Adrenal gland (tissue), 9 donors: ENCODE measurements at regions not wholly inside any gene's neighbourhood (a gene's known extent, or its start where the extent isn't known, plus 50 kb on each side); places are given as distances from the start of the nearest gene placed in this dataset.

Experiments
- DNase-seq, 7 donors: peaks; one replicate each; pipeline ENCODE4 v3.0.0-alpha.2; 2019 to 2020
- H3K27ac ChIP-seq, 5 donors: fragments of 200-600 bp; sonication (generic) in 4 of 5; 1 replicate in 3 of 5; 2 replicates in 2 of 5; pipeline versions ENCODE4 v1.5.1 to v1.8.0; 2016 to 2020; ENCODE audit warnings: mild to moderate bottlenecking in 1 of 5
- H3K27me3 ChIP-seq: fragments of 200-600 bp; 2 replicates; pipeline ENCODE4 v1.8.0; 2021
- H3K36me3 ChIP-seq, 2 donors: fragments of 200-600 bp; replicated peaks in 1 of 2; 1 replicate in 1 of 2; 2 replicates in 1 of 2; pipeline versions ENCODE4 v1.5.1 to v1.8.0; 2018 to 2022
- H3K4me1 ChIP-seq, 2 donors: fragments of 200-600 bp; replicated peaks in 1 of 2; 1 replicate in 1 of 2; 2 replicates in 1 of 2; pipeline versions ENCODE4 v1.5.1 to v1.8.0; 2018 to 2021
- H3K4me3 ChIP-seq, 4 donors: fragments of 200-600 bp; sonication (generic) in 3 of 4; one replicate each; pipeline ENCODE4 v1.5.1; 2016 to 2018
- H3K9me3 ChIP-seq, 3 donors: fragments of 200-600 bp; sonication (generic) in 1 of 3; replicated peaks in 1 of 3; 1 replicate in 2 of 3; 2 replicates in 1 of 3; pipeline versions ENCODE4 v1.5.1 to v1.8.0; 2016 to 2021
- POLR2A ChIP-seq, 2 donors: fragments of 450-650 bp; IDR thresholded peaks; one replicate each; pipeline ENCODE4 v1.6.1; 2017; ENCODE audit warnings: antibody characterized with exemption in 2 of 2, mild to moderate bottlenecking in 2 of 2, moderate library complexity in 1 of 2
- WGBS, 4 donors: extraction: QIAGEN DNeasy Blood & Tissue Kit in 2 of 4; methylation state at CpG; one replicate each; pipeline versions ENCODE4 v1.1.5 to v1.1.7; 2013 to 2017; 5-methylcytosine and 5-hydroxymethylcytosine counted together
- intact Hi-C, 2 donors: fragments of 100-400 bp; cut with DNase I; formaldehyde crosslinking; loops; one replicate each; pipeline versions ENCODE4 v1.14.1 to v1.15.0; 2022 to 2023
- TF ChIP-seq, protein P1 (sequence below), 6 experiments: fragments of 450-650 bp in 4 of 6; fragments of 200-600 bp in 2 of 6; sonication (generic) in 1 of 6; IDR thresholded peaks; 1 replicate in 5 of 6; 2 replicates in 1 of 6; pipeline versions ENCODE4 v1.5.1 to v1.8.0; 2016 to 2021; ENCODE audit warnings: antibody characterized with exemption in 6 of 6, mild to moderate bottlenecking in 2 of 6, moderate library complexity in 1 of 6
- donor health status: healthy with polysubstance abuse.
- donor health status: Bipolar disorder and iron deficiency.
- donor health status: DM: yes; HTN: yes; CAD: no.
- donor health status: DM: no; HTN: no; CAD: no.
- donor health status: DM: no; HTN: no; CAD: no.

GRCh38 chr9:78443946-78444345, 147.0 kb downstream of the PSAT1 start:
- Histone ChIP-seq H3K4me1 (peaks cover 0 to 7% of the 10 kb centered on the region in 2 donors), H3K36me3 (no peaks in the 10 kb centered on the region), H3K27ac (no peak overlapping the region), H3K27me3 (no peaks in the 10 kb centered on the region), H3K9me3 (no peaks in the 10 kb centered on the region), H3K4me3 (no peak overlapping the region)
- TF ChIP-seq, protein P1, sequence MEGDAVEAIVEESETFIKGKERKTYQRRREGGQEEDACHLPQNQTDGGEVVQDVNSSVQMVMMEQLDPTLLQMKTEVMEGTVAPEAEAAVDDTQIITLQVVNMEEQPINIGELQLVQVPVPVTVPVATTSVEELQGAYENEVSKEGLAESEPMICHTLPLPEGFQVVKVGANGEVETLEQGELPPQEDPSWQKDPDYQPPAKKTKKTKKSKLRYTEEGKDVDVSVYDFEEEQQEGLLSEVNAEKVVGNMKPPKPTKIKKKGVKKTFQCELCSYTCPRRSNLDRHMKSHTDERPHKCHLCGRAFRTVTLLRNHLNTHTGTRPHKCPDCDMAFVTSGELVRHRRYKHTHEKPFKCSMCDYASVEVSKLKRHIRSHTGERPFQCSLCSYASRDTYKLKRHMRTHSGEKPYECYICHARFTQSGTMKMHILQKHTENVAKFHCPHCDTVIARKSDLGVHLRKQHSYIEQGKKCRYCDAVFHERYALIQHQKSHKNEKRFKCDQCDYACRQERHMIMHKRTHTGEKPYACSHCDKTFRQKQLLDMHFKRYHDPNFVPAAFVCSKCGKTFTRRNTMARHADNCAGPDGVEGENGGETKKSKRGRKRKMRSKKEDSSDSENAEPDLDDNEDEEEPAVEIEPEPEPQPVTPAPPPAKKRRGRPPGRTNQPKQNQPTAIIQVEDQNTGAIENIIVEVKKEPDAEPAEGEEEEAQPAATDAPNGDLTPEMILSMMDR (IDR thresholded peaks at IDR 0.05) = no peak
- no peak for TF ChIP-seq POLR2A (IDR thresholded peaks at IDR 0.05)
- DNase-seq = no peak
- WGBS, 4 donors = 64 to 81% (median 74%) methylated on average over 7 of the region's 7 CpGs
- intact Hi-C loops = no loop called here

GRCh38 chr9:78448960-78449673, 152.2 kb downstream of the PSAT1 start:
- WGBS, 4 donors = 67 to 76% (median 71%) methylated on average over 8 of the region's 8 CpGs
- no peak overlapping the region for H3K27ac ChIP-seq
- intact Hi-C loops = no loop called here
- H3K4me1 ChIP-seq = no peaks in the 10 kb centered on the region
- TF ChIP-seq POLR2A (IDR thresholded peaks at IDR 0.05) = no peak
- H3K9me3 ChIP-seq = no peaks in the 10 kb centered on the region
- no peaks in the 10 kb centered on the region for H3K27me3 ChIP-seq
- no peaks in the 10 kb centered on the region for H3K36me3 ChIP-seq
- no peak for DNase-seq
- no peak overlapping the region for H3K4me3 ChIP-seq

DNA sequence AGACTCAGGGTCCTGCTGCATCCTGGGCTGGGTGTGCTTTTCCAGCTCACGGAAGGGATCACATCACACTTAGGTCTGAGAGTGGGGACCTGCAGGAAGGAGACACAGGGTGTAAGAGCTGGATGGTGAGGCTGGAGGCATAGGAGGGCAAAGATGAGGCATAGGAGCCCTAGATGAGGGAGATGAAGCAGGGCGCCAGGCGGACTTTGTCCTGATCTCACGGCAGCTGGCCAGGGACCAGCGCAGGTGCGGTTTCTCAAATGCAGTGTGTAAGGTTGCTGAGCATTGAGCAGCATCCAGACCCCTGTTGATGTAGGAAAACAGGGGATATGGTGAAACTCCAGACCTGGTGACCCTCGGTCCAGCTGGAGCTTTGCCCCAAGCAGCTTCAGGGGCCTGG, 156.5 kb downstream of the PSAT1 start:
- H3K27ac ChIP-seq = no peak overlapping the region
- H3K36me3 ChIP-seq = no peaks in the 10 kb centered on the region
- no peak for TF ChIP-seq POLR2A (IDR thresholded peaks at IDR 0.05)
- TF ChIP-seq, protein P1 (IDR thresholded peaks at IDR 0.05) = no peak
- no peaks in the 10 kb centered on the region for H3K27me3 ChIP-seq
- 80 to 92% (median 89%) methylated on average over 7 of the region's 7 CpGs for WGBS, 4 donors
- no peak overlapping the region for H3K4me3 ChIP-seq
- H3K4me1 ChIP-seq = no peaks in the 10 kb centered on the region
- H3K9me3 ChIP-seq = no peaks in the 10 kb centered on the region
- DNase-seq = no peak
- intact Hi-C loops = no loop called here

DNA sequence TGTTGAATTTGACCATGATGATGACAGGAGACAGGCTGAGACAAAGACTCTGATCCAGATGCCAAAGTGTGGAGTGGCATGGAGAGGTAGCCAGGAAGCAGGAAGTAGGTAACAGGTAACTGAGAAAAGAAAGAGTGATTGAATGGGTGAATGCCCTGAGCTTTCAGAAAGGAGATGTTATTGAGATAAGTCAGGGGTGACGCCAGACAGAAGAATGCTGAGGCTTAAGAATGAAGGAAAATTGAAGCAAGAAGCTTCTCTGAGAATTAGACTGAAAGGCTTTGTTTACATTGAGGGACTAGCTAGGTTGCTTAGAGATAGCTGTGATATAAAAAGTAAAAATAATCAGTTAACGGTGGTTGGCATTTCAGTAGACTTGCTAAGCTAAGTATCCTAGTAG, 165.7 kb downstream of the PSAT1 start:
- Histone ChIP-seq H3K4me1 (no peaks in the 10 kb centered on the region), H3K9me3 (no peaks in the 10 kb centered on the region), H3K36me3 (no peaks in the 10 kb centered on the region), H3K27ac (no peak overlapping the region), H3K27me3 (no peaks in the 10 kb centered on the region), H3K4me3 (no peak overlapping the region)
- TF ChIP-seq, protein P1 (IDR thresholded peaks at IDR 0.05) = no peak
- no peak for TF ChIP-seq POLR2A (IDR thresholded peaks at IDR 0.05)
- no peak for DNase-seq
- 74 to 91% (median 82%) methylated on average over 2 of the region's 2 CpGs for WGBS, 4 donors
- intact Hi-C loops = no loop called here

DNA sequence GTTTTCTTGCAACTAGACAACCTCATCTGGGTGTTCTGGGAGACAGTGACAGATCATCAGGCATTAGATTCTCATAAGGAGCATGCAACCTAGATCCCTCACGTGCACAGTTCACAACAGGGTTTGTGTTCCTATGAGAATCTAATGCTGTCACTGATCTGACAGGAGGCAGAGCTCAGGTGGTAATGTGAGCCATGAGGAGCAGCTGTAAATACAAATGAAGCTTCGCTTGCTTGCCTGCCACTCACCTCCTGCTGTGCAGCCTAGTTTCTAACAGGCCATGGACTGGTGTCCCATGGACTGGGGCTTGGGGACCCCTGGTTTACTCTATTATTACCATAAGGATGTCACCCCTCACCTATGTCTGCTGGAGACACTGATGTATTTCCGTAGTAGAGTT, 166.8 kb downstream of the PSAT1 start:
- Histone ChIP-seq H3K9me3 (no peaks in the 10 kb centered on the region), H3K27ac (no peak overlapping the region), H3K36me3 (no peaks in the 10 kb centered on the region), H3K27me3 (no peaks in the 10 kb centered on the region), H3K4me3 (no peak overlapping the region), H3K4me1 (no peaks in the 10 kb centered on the region)
- TF ChIP-seq POLR2A (IDR thresholded peaks at IDR 0.05) = no peak
- TF ChIP-seq, protein P1 (IDR thresholded peaks at IDR 0.05) = no peak
- DNase-seq = no peak
- WGBS, 4 donors = 64 to 82% (median 67%) methylated on average over 2 to 3 of the region's 3 CpGs
- intact Hi-C loops = no loop called here
